NOMO-1 treated with dmso at 0.1 percent for 144 hours (cell line): ENCODE measurements at regions not wholly inside any gene's neighbourhood (a gene's known extent, or its start where the extent isn't known, plus 50 kb on each side); places are given as distances from the start of the nearest gene placed in this dataset.

Experiments
- DNase-seq: peaks from one replicate; lab custom pipeline; 2025; ENCODE audit not compliant: unreplicated experiment; lab: John Stamatoyannopoulos, UW

GRCh38 chr19:5237939-5238480 is 102.6 kb downstream of the PTPRS start:
- no peak for DNase-seq

DNA sequence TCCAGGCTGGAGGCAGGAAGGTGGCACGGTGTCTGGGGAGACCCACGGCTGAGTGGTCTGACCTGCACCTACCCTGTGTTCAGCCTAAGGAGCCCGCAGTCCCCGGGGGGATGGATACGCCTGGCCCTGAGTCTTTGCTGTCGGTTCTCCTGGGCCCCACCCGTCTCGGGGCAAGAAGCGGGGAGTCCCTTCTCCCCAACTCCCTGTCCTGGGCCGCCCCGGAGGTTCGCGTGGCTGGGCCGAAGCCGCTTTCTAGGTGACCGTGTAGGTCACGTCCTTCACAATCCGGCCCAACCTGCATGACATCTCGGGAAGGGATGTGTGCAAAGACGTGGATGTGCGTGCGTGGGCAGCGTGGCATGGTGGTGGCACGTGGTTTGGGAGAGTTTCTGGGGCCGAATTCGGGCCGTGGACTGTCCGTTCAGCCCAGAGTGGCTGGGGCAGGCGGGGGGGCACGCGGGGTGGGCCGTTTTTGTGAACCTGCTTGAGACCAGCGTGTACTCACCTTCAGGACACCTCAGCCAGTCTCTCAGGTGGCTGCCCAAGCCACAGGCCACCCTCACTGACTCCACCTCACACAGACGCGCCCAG is 103.3 kb downstream of the PTPRS start:
- DNase-seq, result no peak

- no peak for DNase-seq
These were observed 105.0 kb downstream of the PTPRS start for GRCh38 chr19:5235458-5236219.

- DNase-seq, result no peak
These were observed 106.2 kb downstream of the PTPRS start for GRCh38 chr19:5234412-5234811.

GRCh38 chr19:5232798-5233505 is 107.7 kb downstream of the PTPRS start:
- no peak for DNase-seq

DNA sequence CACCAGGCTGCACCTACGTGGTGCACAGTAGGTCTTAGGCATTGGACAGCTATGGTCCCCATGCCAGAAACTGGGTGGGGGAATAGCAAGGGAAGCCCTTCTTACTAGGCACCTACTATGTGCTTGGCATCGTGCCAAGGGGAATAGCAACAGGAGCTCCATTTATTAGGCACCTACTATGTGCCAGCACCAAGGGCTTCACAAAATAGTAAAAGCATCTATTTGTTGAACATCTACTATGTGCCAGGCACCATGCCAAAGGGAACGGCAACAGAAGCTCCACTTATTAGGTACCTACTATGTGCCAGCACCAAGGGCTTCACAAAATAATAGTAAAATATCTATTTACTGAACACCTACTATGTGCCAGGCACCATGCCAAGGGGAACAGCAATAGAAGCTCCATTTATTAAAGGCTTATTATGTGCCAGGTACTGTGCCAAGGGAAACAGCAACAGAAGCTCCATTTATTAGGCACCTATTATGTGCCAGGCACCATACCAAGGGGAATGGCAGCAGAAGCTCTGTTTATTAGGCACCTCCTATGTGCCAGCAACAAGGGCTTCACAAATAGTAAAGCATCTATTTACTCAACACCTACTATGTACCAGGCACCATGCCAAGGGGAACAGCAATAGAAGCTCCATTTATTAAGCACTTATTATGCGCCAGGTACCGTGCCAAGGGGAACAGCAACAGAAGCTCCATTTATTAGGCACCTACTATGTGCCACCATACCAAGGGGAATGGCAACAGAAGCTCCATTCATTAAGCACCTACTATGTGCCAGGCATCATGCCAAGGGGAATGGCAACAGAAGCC is 108.5 kb downstream of the PTPRS start:
- DNase-seq, result no peak

- DNase-seq, result no peak
These were observed 109.7 kb downstream of the PTPRS start for GRCh38 chr19:5230730-5231555.

GRCh38 chr19:5229778-5230335 is 110.8 kb downstream of the PTPRS start:
- DNase-seq, result no peak

GRCh38 chr19:5228932-5229777 is 111.5 kb downstream of the PTPRS start:
- DNase-seq, result no peak

DNA sequence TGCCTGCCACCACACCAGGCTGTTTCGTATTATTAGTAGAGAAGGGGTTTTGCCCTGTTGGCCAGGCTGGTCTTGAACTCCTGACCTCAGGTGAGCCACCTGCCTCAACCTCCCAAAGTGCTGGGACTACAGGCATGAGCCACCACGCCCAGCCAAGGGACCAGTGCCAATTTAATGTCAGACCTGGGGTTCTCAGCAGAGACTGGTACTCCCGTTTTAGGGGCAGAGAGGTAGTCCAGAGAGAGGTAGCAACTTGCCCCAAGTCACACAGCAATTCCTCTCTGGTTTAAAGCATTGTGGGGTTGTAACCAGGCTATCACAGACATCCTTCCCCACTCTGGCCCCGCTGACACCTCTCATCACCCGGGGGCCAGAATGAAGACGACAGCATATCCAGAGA is 112.1 kb downstream of the PTPRS start:
- no peak for DNase-seq

- no peak for DNase-seq
These were observed 114.9 kb downstream of the PTPRS start for GRCh38 chr19:5225486-5226345.

DNA sequence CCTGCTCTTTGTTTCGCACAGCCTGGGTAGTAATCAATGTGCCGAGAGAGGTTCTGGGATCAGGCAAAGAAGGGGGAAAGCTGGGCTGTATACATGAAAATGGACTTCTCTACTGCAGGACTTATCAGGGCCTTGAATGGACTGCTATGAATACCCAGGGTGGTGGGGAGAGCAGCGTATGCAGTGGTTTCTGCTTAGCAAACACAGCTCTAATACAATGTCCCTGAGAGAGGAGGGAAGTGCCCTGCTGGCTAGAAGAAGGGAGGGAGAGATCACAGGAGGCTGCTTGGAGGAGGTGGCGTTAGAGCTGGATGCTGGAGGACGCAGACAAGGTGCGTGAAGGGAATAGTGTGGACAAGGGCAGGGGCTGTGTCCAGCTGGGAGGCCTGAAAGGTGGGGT is 116.1 kb downstream of the PTPRS start:
- DNase-seq, result no peak

DNA sequence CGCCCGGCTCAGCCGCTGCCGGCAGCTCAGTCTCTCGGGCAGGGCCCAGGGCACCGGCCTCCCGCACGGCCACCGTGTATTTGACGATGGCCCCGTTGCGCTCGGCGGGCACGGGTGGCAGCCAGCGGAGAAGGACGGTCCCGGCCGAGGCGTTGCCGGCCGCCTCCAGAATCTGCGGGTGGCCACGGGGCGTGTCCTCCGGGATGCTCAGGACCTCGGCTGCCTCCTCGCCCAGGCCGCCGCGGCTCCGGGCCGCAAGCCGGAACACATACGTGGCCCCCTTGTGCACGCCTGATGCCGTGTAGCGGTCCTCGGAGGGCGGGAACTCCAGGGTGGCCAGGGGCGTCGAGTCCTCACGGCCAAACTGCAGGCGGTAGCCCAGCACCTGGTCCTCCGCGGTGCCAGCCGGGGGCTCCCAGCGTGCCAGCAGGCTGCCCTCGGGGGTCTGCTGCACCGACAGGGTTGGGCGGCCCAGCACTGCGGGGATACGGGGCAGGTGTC is 117.7 kb downstream of the PTPRS start:
- DNase-seq, result no peak

DNA sequence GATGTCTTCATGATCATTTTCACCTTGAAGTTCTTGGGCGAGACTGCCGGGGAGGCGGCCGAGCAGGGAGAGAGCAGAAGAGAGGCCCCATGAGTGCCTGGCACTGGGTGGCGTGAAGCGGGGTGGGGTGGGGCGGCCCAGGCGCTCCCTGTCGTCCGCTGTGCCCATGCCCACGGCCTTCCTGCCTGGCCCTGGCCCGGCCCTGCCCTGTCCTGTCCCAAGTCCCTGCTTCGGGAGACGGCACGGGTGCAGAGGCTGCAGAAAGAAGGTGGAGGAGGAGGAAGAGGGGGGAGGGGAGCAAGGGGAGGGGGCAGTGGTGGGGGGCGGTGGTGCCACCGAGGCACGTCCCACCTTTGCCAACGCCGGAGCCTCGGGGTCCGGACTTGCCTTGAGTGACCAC is 118.4 kb downstream of the PTPRS start:
- no peak for DNase-seq

GRCh38 chr19:5220866-5221265 is 119.7 kb downstream of the PTPRS start:
- no peak for DNase-seq

DNA sequence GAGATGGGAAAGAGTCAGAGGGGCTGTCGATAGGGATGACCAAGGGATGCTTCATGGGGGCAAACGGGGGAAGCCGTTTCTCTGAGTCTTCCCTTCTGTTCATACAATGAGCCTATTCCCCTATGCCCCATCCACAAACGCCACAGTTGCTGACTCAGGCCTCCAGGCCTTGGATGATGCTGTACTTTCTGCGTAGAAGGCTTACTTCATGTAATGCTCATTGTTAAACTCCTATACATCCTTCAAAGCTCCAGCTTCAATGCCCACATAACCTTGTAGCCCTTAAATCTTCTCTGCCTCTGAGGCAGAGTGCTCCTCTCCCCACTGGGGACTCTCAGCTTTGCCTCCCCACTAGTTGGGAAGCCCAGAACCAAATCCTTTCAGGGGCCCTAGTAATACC is 120.3 kb downstream of the PTPRS start:
- DNase-seq, result no peak

DNA sequence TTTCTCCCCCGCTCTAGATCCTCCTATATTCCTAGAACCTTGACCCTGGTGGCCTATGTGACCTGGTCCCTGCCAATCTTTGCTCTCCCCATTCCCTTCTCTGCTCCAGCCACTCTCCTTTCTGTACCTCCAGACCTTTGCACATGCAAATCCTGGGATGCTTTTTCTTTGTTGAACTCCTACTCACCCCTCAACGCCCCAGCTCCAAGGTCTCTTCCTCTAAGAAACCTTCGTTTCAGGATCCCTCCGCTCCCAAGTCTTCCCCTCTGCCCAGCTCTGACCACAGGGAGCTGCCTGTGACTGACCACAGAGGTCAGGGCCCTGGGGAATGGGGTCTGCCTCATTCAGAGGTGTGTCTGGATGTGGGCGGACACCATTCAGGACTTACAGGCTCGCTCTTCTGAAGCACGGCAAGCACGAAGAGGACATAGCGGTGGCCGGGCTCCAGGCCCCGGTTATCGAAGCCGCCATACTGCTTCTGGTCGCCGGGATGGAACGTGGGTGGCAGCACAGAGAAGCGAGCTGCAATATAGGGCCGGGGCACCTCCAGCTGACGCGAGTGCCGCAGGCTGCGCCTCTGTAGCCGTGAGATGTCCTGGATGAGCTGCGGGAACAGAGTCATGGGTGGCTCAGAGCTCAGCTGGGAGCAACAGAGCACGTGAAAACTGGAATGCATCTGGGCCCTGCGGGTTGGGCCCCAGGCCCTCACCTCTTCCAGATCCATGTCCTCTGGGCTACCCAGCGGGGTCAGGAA is 120.9 kb downstream of the PTPRS start:
- DNase-seq, result no peak
